Hepatocyte (in vitro differentiated cells): ENCODE measurements at regions not wholly inside any gene's neighbourhood (a gene's known extent, or its start where the extent isn't known, plus 50 kb on each side); places are given as distances from the start of the nearest gene placed in this dataset.

Experiments
- DNase-seq: peaks from one replicate; pipeline ENCODE4 v3.0.0-alpha.2; 2016; ENCODE audit warnings: low spot score
- H2AFZ ChIP-seq: fragments of 200-600 bp; sonication (generic); 2 replicates; pipeline ENCODE4 v1.6.0; 2016; ENCODE audit warnings: antibody characterized with exemption, mild to moderate bottlenecking
- H3K27ac ChIP-seq: fragments of 200-600 bp; sonication (generic); 2 replicates; pipeline ENCODE4 v1.5.1; 2016; ENCODE audit warnings: mild to moderate bottlenecking
- H3K27me3 ChIP-seq: fragments of 200-600 bp; sonication (generic); 2 replicates; pipeline ENCODE4 v1.6.1; 2016
- H3K36me3 ChIP-seq: fragments of 200-600 bp; sonication (generic); replicated peaks from 2 replicates; pipeline ENCODE4 v1.5.1; 2016; ENCODE audit warnings: low read depth; ENCODE audit not compliant: insufficient read depth
- H3K4me1 ChIP-seq: fragments of 200-600 bp; sonication (generic); 2 replicates; pipeline ENCODE4 v1.5.1; 2016; ENCODE audit warnings: mild to moderate bottlenecking, moderate library complexity; ENCODE audit not compliant: insufficient read depth
- H3K4me2 ChIP-seq: fragments of 200-600 bp; sonication (generic); 2 replicates; pipeline ENCODE4 v1.6.0; 2016
- H3K4me3 ChIP-seq: fragments of 200-600 bp; sonication (generic); 2 replicates; pipeline ENCODE4 v1.5.1; 2016; ENCODE audit warnings: mild to moderate bottlenecking
- H3K79me2 ChIP-seq: fragments of 200-600 bp; sonication (generic); 2 replicates; pipeline ENCODE4 v1.6.0; 2017; ENCODE audit warnings: mild to moderate bottlenecking
- H3K9me2 ChIP-seq: fragments of 200-600 bp; sonication (generic); replicated peaks from 2 replicates; pipeline ENCODE4 v1.6.0; 2017; ENCODE audit warnings: mild to moderate bottlenecking; ENCODE audit not compliant: insufficient read depth
- H3K9me3 ChIP-seq: fragments of 200-600 bp; sonication (generic); 2 replicates; pipeline ENCODE4 v1.5.1; 2016; ENCODE audit warnings: low read depth, mild to moderate bottlenecking
- H4K20me1 ChIP-seq: fragments of 200-600 bp; sonication (generic); 2 replicates; pipeline ENCODE4 v1.6.0; 2016; ENCODE audit warnings: mild to moderate bottlenecking; ENCODE audit not compliant: insufficient read depth, poor library complexity, severe bottlenecking
- CTCF ChIP-seq: fragments of 200-600 bp; sonication (generic); IDR thresholded peaks from 2 replicates; pipeline ENCODE4 v1.5.1; 2016; ENCODE audit warnings: antibody characterized with exemption, mild to moderate bottlenecking; ENCODE audit not compliant: poor library complexity
- EZH2 ChIP-seq: fragments of 200-600 bp; sonication (generic); IDR thresholded peaks from 2 replicates; pipeline ENCODE4 v1.6.1; 2016; ENCODE audit warnings: antibody characterized with exemption, mild to moderate bottlenecking, borderline replicate concordance
- EZH2phosphoT487 ChIP-seq: fragments of 200-600 bp; sonication (generic); IDR thresholded peaks from one replicate; pipeline ENCODE4 v1.6.1; 2018; ENCODE audit warnings: antibody characterized with exemption, mild to moderate bottlenecking, low read depth, moderate library complexity; ENCODE audit not compliant: unreplicated experiment, severe bottlenecking
- WGBS: methylation state at CpG from one replicate; pipeline ENCODE4 v1.1.6; 2016; ENCODE audit warnings: low lambda C conversion rate; ENCODE audit errors: missing lambda C conversion rate; 5-methylcytosine and 5-hydroxymethylcytosine counted together

GRCh38 chr9:2560180-2560579 is 61.4 kb upstream of the VLDLR start:
- H4K20me1 ChIP-seq, result no peaks in the 10 kb centered on the region
- H3K27ac ChIP-seq, result peak overlapping the region; percentile 35

GRCh38 chr9:2565676-2566340 is 55.8 kb upstream of the VLDLR start:
- H3K36me3 ChIP-seq, result no peaks in the 10 kb centered on the region
- H3K27me3 ChIP-seq, result no peaks in the 10 kb centered on the region
- H3K9me2 ChIP-seq, result no peaks in the 10 kb centered on the region
- no peak for TF ChIP-seq CTCF
- no peak for TF ChIP-seq EZH2
- TF ChIP-seq EZH2phosphoT487, result no peak
- no peak overlapping the region for H3K27ac ChIP-seq
- no peak overlapping the region for H3K4me3 ChIP-seq
- peaks cover 3% of the 10 kb centered on the region for H3K4me1 ChIP-seq
- no peaks in the 10 kb centered on the region for H3K79me2 ChIP-seq
- no peak for DNase-seq
- H4K20me1 ChIP-seq, result no peaks in the 10 kb centered on the region
- no peak overlapping the region for H2AFZ ChIP-seq
- no peaks in the 10 kb centered on the region for H3K9me3 ChIP-seq
- no peak overlapping the region for H3K4me2 ChIP-seq
- WGBS, result 96% methylated on average over 6 of the region's 6 CpGs

More at GRCh38 chr9:2560180-2560579, 61.4 kb upstream of the VLDLR start:
- Histone ChIP-seq H3K79me2 (no peaks in the 10 kb centered on the region), H3K9me3 (no peaks in the 10 kb centered on the region), H3K36me3 (no peaks in the 10 kb centered on the region), H3K27me3 (no peaks in the 10 kb centered on the region), H3K4me3 (no peak overlapping the region), H3K4me2 (peak overlapping the region; percentile 19), H3K9me2 (no peaks in the 10 kb centered on the region), H3K4me1 (peaks cover 9% of the 10 kb centered on the region), H2AFZ (no peak overlapping the region)
- peak; percentile 36 for DNase-seq
- TF ChIP-seq CTCF (no peak), EZH2 (no peak), EZH2phosphoT487 (no peak)

GRCh38 chr9:2567922-2568321 is 53.7 kb upstream of the VLDLR start:
- Histone ChIP-seq H3K9me3 (no peaks in the 10 kb centered on the region), H3K79me2 (no peaks in the 10 kb centered on the region), H4K20me1 (no peaks in the 10 kb centered on the region), H3K9me2 (no peaks in the 10 kb centered on the region), H3K4me1 (peaks cover 12% of the 10 kb centered on the region), H3K27ac (no peak overlapping the region), H2AFZ (no peak overlapping the region), H3K36me3 (no peaks in the 10 kb centered on the region), H3K4me3 (no peak overlapping the region), H3K27me3 (no peaks in the 10 kb centered on the region), H3K4me2 (no peak overlapping the region)
- TF ChIP-seq CTCF (no peak), EZH2phosphoT487 (no peak), EZH2 (no peak)
- no peak for DNase-seq

GRCh38 chr9:2568689-2569088 is 52.9 kb upstream of the VLDLR start:
- Histone ChIP-seq H3K4me2 (no peak overlapping the region), H3K27ac (no peak overlapping the region), H3K4me1 (peaks cover 12% of the 10 kb centered on the region), H3K27me3 (no peaks in the 10 kb centered on the region), H2AFZ (no peak overlapping the region), H4K20me1 (no peaks in the 10 kb centered on the region), H3K36me3 (no peaks in the 10 kb centered on the region), H3K79me2 (no peaks in the 10 kb centered on the region), H3K9me2 (no peaks in the 10 kb centered on the region), H3K4me3 (no peak overlapping the region), H3K9me3 (no peaks in the 10 kb centered on the region)
- TF ChIP-seq CTCF (no peak), EZH2phosphoT487 (no peak), EZH2 (no peak)
- DNase-seq, result no peak
